Ecto neural progenitor cell (in vitro differentiated cells): ENCODE measurements at regions not wholly inside any gene's neighbourhood (a gene's known extent, or its start where the extent isn't known, plus 50 kb on each side); places are given as distances from the start of the nearest gene placed in this dataset.
"Not testable (repeated sequence)": the region's sequence is repeated elsewhere in the genome, so short reads cannot be mapped to it uniquely, and the experiment has no call there.

ENCODE experiments used
- DNase-seq: peaks from one replicate; pipeline ENCODE4 v3.0.0-alpha.2; 2018; ENCODE audit warnings: low spot score

DNA sequence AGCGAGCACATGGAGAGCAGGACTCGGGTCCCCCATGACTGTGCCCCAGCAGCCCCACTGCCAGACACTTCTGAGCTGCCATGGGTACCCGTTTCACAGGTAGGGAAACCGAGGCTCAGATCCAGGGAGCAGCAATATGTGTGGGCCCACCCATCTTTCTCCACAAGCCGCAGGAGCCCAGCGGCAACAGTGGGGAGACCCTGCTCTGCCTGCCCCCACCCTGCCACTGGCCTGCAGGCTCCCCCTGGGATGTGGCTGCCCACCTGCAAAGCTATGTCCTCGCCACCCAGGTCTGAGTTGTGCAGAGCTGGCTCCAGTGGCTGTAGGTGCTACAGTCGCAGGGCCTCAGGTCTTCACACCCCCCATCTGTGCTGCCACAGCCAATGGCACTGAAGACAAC is 50.6 kb upstream of the C1QTNF9B start:
- no peak for DNase-seq

DNA sequence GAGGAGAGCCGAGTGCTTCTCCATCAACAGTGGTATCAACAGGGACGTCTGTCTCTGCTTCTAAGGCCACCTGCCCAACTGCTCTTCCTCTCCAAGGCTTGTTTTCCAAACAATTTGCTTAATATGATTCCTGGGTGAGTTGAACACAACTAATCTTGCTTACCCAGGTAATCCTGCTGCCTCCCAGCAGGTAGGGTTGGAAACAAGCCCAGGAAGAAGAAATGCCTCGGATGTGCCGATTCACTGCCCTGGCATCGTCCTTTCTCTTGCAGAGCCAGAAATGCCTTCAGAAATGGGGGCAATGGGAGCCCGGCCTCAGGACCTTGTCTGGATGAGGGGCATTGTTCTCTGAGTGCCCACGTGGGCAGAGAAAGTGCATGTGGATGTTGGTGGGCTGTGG is 51.9 kb upstream of the C1QTNF9B start:
- DNase-seq = no peak

DNA sequence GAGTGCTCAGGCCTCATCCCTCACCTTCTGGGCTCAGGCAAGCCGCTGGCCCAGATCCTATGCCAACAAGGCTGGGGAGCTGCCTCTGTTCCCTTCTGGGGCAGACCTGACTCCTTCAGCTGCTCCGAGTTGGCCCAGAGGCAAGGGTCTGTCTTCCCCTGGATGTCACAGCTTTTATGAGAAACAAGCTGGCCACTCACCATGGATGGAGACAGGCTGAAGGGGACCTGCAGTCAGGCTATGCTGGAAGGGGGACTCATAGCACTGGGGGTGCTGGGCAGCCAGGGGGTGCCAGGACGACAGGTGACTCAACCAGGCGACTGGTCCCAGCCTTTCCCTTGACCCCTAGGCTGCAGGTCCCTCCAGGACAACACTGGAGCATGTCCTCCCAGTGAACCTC is 52.4 kb upstream of the C1QTNF9B start:
- no peak for DNase-seq

DNA sequence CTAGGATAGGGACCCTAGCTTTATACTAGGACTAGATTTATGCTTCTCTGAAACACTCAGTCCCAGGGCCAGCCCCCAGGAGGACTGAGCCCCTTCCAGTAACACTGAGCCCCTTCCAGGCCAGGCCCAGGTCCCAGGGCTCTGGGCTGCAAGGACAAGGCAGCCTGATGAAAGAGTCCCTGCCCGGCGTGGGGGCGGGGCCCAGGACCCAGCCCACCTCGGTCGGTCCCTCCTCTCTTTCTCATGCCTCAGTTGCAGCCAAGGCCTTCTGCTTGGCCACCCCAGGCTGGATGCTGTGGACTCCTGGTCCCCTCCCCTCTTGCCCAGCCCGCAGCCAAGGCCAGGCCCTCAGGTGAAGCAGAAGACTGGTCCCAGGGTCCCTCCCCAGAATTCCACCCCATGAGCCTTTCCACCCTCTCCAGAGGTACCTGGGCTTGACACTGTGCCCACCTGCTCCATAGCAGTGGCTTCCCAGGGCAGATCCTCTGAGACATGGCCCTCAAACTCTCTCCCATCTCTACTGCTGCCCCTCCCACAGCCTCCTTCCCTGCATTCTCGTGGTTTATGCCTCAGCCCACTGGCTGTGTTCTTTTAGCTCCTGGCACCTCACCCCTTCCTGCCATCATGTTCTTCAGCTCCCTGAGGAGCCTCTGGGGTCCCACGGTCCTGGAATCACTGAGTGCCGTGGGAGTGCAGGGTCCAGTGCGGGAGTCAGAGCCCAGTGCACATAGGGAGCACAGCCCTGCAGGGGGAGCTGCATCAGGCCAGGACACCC is 53.6 kb upstream of the C1QTNF9B start:
- no peak for DNase-seq

DNA sequence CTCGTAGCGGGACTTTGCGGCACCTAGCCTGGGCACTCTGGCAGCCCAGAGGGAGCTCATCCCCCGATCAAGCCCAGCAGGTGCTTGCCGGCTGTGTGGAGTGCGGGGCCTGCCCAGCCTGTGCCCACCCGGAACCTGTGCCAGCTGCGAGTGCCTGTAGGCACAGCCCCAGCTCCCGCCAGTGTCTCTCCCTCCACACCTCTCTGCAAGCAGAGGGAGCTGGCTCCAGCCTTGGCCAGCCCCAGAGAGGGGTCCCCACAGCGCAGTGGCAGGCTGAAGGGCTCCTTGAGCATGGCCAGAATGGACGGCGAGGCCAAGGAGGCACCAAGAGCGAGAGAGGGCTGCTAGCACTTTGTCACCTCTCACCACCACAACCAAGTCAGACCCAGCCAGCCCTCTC is 55.5 kb upstream of the C1QTNF9B start:
- no peak for DNase-seq

DNA sequence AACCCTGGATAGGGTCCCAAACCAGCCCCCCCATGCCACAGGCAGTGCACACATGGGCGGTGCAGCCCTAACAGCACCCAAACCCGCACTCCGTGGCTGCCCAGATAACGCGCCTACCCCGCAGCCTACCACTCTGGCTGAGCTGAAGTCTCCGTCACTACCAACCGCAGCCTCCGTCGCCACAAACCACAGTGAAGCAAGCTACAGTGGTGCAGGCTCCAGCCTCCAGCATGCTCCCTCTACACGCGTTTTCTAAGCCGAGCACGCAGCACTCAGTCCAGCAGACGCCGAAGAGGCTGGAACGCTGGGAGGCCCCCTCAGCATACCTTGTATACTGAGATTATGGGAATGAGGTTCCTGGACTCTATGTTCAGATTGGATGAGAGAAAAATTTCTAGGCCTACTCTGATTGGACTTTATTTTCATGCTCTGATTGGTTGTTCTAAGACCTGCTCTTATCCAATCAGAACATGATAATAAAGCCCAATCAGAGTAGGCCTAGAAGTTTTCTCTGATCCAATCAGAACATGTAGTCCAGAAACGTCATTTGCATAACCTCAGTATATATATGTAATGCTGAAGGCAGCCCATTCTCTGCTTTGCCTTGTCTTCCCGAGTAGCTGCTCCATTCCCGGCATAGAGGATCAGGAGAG is 56.7 kb upstream of the C1QTNF9B start:
- DNase-seq = no peak

DNA sequence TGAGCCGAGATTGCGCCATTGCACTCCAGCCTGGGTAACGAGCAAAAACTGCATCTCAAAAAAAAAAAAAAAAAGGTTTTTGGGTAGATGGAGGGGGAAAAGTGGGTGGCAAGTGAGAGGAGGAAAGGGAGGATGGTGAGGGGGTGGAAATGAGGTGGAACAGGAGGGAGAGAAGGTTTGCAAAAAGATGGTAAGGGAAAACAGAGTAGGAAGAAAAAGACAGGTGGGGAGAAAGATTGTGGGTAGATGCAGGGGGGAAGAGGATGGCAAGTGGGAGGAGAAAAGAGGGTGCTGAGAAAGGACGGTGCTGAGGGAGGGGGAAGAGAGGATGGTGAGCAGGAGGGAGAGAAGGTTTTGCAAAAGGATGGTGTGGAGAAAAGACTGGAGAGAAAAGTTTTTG is 57.8 kb upstream of the C1QTNF9B start:
- no peak for DNase-seq

DNA sequence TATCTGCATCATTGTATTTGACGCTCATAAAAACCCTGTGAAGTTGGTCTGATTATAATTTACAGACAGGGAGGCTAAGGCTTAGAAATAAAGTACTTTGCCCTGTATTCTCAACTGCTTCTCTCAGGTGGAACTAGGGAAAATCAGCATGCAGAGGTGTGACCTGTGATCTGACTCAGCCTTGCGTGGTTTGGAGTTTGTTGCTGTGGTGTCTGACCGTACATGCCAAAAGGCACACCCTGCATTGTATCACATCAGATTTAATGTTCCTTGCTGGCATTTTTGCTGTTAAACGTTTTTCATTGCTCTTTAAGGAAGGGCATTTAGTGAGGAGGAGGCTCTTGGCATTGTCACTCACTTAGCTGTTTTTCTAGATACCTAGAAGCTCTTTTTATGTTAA is 58.8 kb upstream of the C1QTNF9B start:
- no peak for DNase-seq

DNA sequence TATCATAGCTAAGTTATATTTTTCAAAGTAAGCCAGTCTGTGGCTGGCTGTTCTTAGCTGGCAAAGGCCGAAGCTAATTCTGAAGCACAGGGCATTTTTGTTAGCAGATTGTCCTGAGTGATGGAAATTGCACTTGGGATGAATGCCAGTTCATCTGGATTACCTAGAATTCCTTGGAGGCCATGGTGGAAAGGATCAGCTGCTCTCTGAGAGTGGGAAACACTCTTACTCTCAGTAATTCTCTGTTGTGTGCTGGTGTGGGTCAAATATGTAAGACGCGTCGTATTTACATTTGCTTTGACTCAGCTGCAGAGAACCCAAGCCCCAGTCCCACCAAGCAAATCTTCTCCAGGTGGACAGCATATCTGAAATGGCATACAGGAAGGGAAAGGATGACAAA is 60.7 kb upstream of the C1QTNF9B start:
- DNase-seq = no peak

DNA sequence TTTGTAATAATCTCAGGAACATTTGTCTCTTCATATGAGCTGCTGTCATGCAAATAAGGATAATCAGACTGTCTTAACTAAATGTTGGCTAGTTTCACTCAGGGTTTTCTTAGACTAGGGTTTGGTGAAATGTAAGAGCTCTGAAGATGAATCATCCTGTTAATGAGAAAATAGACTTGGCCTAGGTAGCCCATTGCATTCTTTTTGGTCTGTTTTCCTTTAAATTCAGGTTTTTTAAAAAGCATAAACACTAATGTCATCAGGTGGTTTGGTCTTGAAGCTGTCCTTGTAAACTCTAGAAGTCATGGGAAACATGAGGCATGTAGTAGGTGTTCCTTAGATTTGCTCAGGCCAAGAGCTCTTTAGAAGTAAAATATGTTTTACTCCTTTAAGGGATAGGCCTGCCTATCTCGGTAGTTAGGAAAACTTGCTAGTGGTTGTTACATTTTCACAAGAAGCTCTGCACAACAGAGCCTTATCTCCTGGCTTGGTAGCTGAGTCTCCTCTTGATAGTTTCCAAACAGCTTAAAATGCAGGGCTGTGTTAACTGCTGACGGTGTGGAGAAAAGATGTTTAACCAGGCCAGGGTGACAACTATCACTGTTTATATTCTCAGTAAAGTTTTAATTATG is 62.0 kb upstream of the C1QTNF9B start:
- DNase-seq = no peak

DNA sequence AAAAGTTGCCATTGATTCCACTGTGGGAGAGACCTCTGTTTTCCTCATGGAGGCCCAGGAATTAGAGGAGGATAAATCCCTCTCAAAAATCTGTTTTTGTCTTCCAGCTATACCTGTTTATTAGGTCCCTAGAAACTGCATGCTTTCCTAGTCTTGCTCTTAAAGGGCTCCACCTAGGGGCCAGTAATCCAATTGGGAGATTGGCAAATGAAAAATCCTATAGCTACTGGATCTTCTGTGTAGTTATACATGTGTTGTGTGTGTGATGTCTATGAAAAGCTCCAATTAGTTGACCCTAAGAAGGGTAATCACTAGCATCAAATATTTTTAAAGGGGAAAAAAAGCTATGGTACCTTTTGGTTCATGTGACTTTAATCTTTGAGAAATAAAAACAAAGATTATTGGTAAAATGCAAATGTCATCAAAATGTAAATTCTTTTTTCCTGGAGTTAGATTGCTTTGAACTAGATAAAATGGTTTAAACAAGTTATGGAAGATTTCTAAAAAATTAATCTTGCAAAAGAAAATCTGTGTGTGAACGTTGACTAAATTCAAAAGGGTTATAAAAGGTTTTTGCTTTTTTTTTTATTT is 63.4 kb upstream of the C1QTNF9B start:
- DNase-seq = no peak

DNA sequence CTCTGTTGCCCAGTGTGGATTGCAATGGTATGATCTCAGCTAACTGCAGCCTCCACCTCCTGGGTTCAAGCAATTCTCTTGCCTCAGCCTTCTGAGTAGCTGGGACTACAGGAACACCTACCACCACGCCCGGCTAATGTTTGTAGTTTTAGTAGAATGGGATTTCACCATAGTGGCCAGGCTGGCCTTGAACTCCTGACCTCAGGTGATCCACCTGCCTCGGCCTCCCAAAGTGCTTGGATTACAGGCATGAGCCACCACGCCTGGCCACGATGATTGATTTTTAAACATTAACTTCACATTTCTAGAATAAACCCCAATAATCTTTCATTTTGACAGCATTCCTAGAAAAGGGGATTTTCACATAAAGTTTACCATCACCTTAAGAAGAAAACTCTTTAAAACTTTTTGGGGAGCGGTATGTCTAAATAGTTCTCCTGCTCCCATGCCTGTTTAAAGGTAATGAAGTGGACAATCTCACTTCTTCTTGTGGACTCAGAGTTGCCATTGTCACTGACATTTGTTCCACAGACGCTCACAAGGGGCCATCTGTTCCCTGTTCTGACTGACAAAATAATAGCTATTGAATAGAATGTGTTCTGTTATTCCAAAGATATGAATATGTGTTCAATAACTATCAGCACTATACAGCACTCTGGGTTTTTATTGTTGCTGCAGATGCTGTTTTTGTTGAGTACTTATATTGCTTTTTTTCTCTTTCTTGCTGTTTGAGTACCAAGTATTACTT is 66.1 kb upstream of the C1QTNF9B start:
- no peak for DNase-seq

DNA sequence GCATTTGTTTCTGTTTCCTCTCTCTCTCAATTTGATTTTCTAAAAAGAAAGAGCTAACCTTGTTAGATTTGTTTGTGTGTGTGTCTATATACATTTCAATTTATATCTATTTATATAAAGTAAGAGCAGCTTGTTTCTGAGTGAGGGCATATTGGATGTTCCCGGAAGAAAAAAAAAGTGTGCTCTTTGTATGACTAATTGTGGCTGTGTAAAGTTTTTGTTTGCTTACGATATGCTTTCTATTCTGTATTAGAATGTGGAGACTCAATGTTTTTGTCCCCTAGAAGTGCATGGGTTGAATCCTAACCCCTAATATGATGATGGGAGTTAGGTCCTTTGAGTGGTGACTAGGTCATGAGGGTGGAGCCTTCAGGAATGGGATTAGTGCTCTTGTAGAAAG is 66.6 kb upstream of the C1QTNF9B start:
- DNase-seq = no peak

DNA sequence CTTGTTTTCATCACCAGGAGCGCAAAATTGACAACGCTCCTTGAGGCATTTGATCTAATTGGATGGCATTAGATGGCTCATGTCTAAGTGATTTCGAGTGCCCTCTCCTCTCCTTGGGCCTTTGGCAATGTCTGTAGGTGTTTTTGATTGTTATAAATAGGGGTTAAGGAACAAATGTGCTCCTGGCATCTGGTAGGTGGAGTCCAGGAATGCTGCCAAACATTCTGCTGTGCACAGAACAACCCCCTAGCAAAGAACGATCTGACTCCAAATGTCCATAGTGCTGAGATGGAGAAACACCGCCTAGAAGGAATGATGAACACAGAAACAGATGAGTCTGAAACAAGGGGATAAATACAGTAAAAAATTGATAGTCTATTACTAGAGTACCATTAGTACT is 68.0 kb upstream of the C1QTNF9B start:
- no peak for DNase-seq

DNA sequence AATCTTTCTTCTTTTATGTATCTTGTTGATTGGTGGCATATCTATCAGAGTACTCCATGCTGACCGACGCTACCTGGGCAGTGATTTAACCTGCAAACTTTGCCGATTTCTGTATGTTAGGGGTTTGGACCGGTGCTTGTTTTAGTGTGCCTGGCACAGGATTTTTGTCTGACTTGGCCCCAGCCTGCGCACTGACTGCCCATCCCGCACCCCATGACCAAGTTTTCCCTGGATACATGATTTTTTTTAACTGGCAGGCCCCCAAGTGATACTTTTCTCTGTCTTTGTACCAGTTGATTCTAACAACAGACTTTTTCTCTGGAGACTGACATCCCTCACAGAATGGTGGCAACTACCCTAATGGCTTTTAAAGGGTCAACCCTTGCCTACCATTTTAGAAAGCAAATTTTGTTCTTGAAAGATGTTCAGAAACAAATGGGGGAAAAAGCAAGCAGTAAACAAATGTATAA is 69.0 kb upstream of the C1QTNF9B start:
- no peak for DNase-seq

DNA sequence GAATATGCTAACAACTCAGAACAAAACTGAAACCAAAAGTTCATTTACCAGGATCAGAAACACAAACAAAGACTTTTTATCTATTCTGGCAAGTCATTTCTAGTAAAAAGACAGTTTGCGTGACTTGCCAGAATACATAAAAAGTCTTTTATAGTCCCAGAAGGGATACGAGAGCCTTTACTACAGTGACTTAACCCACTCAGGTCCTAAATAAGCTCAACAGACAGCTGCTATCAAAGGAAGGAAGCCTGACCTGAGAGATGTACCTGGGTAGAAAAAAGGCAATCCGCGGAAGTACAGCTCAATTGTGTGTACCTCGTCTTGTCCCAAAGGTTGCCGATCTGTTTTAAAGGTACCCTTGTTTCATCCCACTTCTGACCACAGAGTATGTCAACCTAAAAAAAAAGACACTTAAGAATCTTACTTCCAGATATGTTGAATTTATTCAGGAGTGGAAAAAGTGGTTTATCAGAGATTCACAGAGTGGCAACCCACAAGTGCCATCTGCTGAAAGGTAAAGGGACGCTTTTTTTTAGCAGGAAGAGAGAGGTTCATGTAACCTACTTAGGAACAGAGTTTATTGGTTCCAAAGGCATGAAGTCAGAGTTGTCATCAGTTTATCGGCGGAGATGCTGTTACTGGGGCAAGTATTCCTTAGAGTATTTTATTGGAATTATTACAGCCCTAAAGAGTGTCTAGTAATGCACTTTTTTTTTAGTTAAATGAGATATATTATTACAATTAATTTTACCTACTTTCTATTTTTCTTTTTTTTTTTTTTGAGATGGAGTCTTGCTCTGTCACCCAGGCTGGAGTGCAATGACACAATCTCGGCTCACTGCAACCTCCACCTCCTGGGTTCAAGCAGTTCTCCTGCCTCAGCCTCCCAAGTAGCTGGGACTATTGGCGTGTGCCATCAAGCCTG is 69.7 kb upstream of the C1QTNF9B start:
- DNase-seq = no peak

DNA sequence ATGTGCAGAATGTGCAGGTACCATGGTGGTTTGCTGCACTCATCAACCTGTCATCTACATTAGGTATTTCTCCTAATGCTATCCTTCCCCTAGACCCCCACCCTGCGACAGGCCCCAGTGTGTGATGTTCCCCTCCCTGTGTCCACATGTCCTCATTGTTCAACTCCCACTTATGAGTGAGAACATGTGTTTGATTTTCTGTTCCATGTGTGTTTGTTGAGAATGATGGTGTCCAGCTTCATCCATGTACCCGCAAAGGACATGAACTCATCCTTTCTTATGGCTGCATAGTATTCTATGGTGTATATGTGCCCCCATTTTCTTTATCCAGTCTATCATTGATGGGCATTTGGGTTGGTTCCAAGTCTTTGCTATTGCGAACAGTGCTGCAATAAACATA is 70.5 kb upstream of the C1QTNF9B start:
- DNase-seq = not testable (repeated sequence)

DNA sequence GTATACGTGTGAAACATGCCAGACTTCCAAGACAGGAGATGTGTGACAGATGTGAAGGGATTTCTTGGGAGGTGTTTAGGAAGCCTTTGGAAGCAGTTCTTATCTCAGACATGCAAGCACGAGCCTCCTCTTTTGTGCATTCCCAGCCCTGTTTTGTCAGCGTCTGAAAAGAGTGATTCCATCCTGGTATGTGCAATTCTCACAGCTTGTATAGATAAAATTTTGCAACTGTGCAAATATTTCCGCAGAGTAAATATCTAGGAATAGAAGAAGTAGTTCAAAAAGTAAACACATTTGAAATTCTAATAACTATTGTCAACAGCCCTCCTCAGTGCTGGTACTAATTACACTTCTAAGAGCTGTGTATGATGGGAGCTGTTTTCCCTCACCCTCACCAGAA is 72.3 kb upstream of the C1QTNF9B start:
- no peak for DNase-seq

DNA sequence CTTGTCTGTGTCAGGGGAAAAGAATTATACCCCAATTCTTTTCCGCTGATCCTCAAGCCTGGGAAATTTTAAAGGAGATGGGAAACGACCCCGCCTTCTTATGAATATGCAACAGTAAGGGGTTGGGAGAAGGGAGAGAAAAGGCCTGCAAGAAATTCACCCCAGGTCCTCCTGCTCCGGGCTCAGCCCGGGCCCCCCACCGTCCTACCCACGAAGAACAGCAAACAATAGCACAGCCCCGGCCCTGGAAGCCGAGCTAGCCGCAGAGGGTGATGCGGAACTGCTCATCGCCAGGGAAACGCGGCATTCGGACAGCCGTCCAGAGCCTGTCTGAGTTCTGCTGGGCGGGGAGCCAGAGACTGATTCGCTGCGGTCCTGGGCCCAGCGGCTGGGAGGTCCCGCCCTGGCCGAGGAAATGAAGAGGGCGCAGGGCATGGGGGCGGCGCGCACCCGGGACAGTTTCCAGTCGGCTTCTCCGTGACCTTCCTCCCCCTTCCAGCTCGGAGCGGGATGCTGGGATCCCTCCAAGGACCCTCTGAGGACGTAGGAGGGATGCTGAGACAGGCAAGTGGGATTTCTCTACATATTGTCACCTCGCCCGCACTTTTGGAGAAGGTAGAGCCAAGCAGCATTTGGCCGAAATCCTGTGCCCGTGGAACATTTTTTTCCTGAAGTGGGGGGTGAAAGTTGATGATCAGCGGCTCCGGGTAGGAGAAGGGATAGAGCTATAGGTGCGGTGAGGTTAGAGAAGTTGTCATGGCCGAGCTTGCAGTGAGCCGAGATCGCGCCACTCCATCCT is 82.3 kb upstream of the C1QTNF9B start:
- DNase-seq = peak; percentile 85

DNA sequence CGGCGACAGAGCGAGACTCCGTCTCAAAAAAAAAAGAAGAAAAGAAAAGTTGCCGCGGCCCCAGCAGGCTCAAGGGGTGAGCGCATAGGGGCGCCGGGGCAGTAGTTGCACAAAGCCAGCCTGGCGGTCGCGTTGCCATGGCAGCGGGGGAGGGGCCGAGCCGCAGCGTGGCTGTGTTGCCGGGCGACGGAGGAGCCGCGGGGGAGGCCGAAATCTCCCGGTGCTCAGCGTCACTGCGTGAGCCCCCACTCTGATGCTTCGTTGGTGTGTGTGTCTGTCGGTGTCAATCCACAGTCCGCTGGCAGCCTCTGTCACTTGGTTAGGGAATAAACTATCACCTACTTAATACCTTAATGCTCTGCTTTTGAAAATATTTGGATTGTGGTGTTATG is 82.9 kb upstream of the C1QTNF9B start:
- DNase-seq = peak; percentile 95
